Activated CD4-positive, alpha-beta memory T cell treated with anti-CD3 and anti-CD28 coated beads for 36 hours (primary cell): ENCODE measurements at regions not wholly inside any gene's neighbourhood (a gene's known extent, or its start where the extent isn't known, plus 50 kb on each side); places are given as distances from the start of the nearest gene placed in this dataset.

Source experiments
- CTCF ChIA-PET: fragments of 350-600 bp; sonication (Branson Sonifier 250); formaldehyde crosslinking; loops from one replicate; lab custom pipeline; 2021; ENCODE audit warnings: antibody characterized with exemption, inconsistent platforms; lab: Charles Lee
- POLR2A ChIA-PET: fragments of 350-600 bp; sonication (Branson Sonifier 250); formaldehyde crosslinking; loops from one replicate; lab custom pipeline; 2021; ENCODE audit warnings: antibody characterized with exemption; lab: Charles Lee
- DNase-seq: peaks from one replicate; pipeline ENCODE4 v3.0.0-alpha.2; 2020
- H3K27ac Mint-ChIP-seq: one replicate; pipeline ENCODE4 v1.8.0; 2021; ENCODE audit warnings: mixed read lengths
- H3K27me3 Mint-ChIP-seq: one replicate; pipeline ENCODE4 v1.8.0; 2021; ENCODE audit warnings: mixed read lengths
- H3K36me3 Mint-ChIP-seq: one replicate; pipeline ENCODE4 v1.8.0; 2021; ENCODE audit warnings: mixed read lengths
- H3K4me1 Mint-ChIP-seq: one replicate; pipeline ENCODE4 v1.8.0; 2021; ENCODE audit warnings: low read depth, mixed read lengths
- H3K4me3 Mint-ChIP-seq: one replicate; pipeline ENCODE4 v1.8.0; 2021; ENCODE audit warnings: mild to moderate bottlenecking, mixed read lengths
- H3K9me3 Mint-ChIP-seq: one replicate; pipeline ENCODE4 v1.8.0; 2021; ENCODE audit warnings: mixed read lengths
- intact Hi-C: fragments of 100-400 bp; cut with micrococcal nuclease; formaldehyde crosslinking; loops from one replicate; pipeline ENCODE4 v1.15.1; 2023

DNA sequence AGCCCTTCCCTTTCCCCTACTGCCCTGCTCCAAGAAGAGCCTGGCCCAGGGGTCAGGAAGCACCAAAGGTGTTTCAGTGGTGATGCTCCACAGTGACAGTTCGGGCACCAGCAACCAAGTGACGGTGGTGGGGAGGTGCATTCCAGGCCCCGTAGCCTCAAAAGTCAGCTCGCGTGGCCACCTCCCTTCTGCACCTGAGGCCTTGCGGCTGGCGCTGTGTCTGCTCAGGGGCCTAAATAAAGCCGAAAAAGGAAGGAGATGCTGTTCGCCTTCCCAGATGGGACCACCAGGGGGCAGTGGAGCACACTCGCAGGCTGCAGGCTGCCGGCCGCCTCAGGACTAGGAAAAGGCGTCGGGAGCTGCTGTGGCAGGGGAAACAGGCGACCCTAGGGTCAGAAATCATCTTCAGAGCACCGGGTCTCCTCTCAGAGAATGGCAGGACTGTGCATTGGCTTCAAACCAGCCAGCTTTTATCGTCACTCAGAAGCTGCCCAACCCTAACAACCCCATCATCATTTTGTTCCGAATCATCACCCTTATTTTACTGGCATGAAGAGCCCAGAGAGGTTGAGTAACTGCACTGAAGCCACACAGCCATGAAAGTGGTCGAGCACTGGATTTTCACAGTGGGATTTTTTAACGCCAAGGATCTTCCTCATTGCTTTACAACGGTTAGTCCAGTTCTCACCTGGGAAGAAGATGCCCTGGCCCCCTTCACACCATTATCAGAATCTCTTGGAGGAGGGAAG is 213.0 kb upstream of the CELF4 start:
- Mint-ChIP-seq H3K27me3 (peaks cover 2% of the 10 kb centered on the region), H3K4me1 (no peaks in the 10 kb centered on the region), H3K27ac (no peak overlapping the region), H3K4me3 (no peak overlapping the region), H3K36me3 (no peaks in the 10 kb centered on the region), H3K9me3 (no peaks in the 10 kb centered on the region)
- ChIA-PET POLR2A (no interaction called here), CTCF (interaction anchor here (1.3 kb wide), 1 partner anchor 18 kb away, joined by 3 read pairs; no protein-coding TSS in a partner anchor)
- intact Hi-C loops: no loop called here
- DNase-seq: peak; percentile 52

DNA sequence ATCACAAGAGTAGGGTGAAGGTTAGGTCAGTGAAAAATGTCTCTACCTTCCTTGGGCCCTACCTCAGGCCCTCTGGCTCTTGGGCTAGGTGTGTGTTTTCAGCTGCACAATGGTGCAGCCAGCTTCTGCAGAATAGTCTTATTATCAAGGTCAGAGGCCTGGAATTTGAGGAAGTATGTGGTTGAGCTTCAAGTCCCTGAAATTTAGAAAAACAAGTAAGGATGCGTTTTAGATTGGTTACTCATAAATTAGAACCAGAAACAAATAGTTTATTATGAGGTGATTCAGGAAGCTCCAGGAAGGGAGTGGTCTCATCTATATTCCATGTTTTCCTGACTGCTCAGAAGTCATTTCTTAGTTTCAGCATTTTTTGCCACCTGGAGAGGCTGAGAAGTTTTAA is 204.2 kb upstream of the CELF4 start:
- H3K4me3 Mint-ChIP-seq: no peak overlapping the region
- no peak for DNase-seq
- ChIA-PET CTCF (no interaction called here), POLR2A (no interaction called here)
- H3K9me3 Mint-ChIP-seq: no peaks in the 10 kb centered on the region
- H3K27ac Mint-ChIP-seq: no peak overlapping the region
- no peaks in the 10 kb centered on the region for H3K4me1 Mint-ChIP-seq
- intact Hi-C loops: no loop called here
- H3K36me3 Mint-ChIP-seq: no peaks in the 10 kb centered on the region
- H3K27me3 Mint-ChIP-seq: no peaks in the 10 kb centered on the region

DNA sequence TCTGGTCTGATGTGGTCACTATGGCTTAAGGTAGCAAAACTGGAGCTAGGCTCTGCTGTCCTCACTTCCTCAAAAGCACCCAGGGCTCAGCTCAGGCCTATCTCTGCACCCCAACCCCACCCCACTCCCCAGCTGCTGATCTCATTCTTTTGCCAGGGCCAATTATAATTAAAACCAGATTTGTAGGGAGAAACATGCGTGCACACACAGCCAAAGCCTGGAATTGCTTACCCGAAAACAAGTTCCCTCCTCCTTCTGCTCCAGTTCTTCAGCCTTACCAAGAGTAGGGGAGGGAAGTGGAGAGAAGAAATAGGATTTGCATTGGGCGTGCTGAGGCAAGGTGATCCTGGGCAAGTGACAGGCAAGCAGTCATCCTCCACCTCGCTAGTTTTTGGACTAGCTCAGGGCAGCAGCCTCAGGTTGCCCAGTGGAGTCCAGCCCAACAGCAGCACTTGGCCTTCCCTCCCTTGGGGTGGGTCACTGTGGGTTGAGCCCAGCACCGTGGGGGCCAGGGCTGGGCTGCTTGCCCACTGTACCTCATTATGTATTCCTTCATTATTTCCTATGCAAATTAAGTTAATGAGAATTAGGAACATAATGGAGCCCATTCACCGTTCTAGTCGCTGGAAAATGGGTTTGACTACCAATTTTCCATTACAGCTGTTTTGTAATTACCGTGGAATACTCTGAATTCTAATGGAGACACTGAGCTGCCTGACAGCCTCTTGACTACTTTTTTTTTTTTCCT is 199.1 kb upstream of the CELF4 start:
- Mint-ChIP-seq H3K27me3 (no peaks in the 10 kb centered on the region), H3K4me3 (no peak overlapping the region), H3K36me3 (no peaks in the 10 kb centered on the region), H3K4me1 (no peaks in the 10 kb centered on the region), H3K9me3 (peaks cover 2% of the 10 kb centered on the region), H3K27ac (no peak overlapping the region)
- POLR2A ChIA-PET: no interaction called here
- intact Hi-C loops: no loop called here
- no peak for DNase-seq
- CTCF ChIA-PET: no interaction called here

DNA sequence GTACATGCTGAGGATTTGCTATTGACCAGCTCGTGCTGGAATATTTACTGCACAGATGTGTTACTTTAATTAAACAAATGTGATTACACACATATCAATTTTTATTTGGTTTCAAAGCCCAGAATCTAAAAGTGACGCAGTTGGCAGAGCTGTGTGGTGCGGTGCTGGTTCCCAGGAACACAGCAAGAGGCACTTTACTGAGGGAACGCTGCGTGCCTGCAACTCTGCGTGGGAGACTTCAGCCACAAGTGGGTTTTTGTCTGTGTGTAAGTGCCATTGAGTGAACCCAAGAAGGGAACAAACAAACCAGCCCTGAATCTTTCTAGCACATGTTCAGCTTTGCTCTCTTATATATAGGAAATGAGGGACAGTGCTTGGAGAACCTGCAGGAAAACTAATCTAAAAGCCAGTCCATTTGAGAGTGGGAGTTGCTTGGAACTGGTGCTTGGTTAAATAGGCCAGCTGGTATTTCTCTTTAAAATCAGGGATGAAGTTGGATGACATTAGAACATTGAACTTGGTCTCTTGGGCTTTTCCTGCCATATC is 196.6 kb upstream of the CELF4 start:
- H3K4me3 Mint-ChIP-seq: no peak overlapping the region
- H3K27ac Mint-ChIP-seq: no peak overlapping the region
- ChIA-PET POLR2A (no interaction called here), CTCF (no interaction called here)
- peaks cover 2% of the 10 kb centered on the region for H3K9me3 Mint-ChIP-seq
- no peaks in the 10 kb centered on the region for H3K27me3 Mint-ChIP-seq
- no peaks in the 10 kb centered on the region for H3K4me1 Mint-ChIP-seq
- intact Hi-C loops: no loop called here
- DNase-seq: no peak
- H3K36me3 Mint-ChIP-seq: no peaks in the 10 kb centered on the region

- ChIA-PET CTCF (no interaction called here), POLR2A (no interaction called here)
- no peak for DNase-seq
- no peak overlapping the region for H3K4me3 Mint-ChIP-seq
- intact Hi-C loops: no loop called here
- no peak overlapping the region for H3K27ac Mint-ChIP-seq
- H3K9me3 Mint-ChIP-seq: no peaks in the 10 kb centered on the region
- no peaks in the 10 kb centered on the region for H3K27me3 Mint-ChIP-seq
- H3K36me3 Mint-ChIP-seq: no peaks in the 10 kb centered on the region
- H3K4me1 Mint-ChIP-seq: no peaks in the 10 kb centered on the region
These were observed 188.5 kb upstream of the CELF4 start for GRCh38 chr18:37754141-37754540.

DNA sequence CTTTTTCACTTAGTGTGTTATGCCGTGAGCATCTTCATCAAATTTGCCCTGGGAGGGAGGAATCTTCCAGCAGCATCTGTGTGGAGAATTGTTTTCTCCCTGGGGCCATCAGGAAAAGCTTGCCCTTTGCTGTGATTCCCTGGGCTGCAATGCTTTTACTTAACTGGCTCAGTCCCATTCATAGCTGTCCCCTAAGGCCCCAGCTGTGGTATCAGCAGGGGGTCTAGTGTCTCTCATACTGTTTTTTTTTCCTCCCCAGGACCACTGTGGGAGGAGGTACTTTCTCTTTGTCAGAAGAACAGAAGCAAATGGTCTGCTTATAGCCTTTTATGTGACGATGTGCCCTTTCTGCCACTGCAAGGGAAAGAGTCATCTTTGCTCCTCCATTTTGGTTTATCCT is 176.8 kb upstream of the CELF4 start:
- intact Hi-C loops: no loop called here
- H3K4me3 Mint-ChIP-seq: no peak overlapping the region
- CTCF ChIA-PET: no interaction called here
- no peak overlapping the region for H3K27ac Mint-ChIP-seq
- H3K27me3 Mint-ChIP-seq: no peaks in the 10 kb centered on the region
- H3K36me3 Mint-ChIP-seq: no peaks in the 10 kb centered on the region
- no peak for DNase-seq
- H3K4me1 Mint-ChIP-seq: no peaks in the 10 kb centered on the region
- H3K9me3 Mint-ChIP-seq: no peaks in the 10 kb centered on the region
- POLR2A ChIA-PET: no interaction called here

DNA sequence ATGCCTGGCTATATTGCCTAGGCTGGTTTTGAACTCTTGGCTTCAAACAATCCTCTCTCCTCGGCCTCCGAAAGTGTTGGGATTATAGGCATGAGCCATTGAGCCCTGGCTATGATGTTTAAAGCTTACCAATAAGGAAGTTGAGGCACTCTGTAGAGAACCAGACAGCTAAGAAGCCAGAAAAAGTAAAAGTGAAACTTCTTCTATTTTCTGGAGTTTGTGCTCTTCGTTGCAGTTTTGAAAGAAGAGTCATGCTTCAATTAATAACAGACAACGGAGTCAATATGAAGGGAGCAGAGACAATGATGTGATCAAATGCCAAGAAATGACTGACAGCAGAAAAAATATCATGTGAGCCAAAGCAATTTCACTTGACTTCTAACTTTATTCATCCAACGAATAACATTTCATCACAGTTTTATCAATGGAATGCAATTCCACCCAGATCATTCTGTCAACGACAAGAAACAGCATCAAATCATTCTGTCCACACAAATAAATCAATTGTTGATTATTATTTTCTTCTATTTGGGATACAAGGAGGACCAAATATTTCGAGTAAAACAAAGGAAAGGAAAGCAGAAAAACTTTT is 175.5 kb upstream of the CELF4 start:
- Mint-ChIP-seq H3K27ac (no peak overlapping the region), H3K27me3 (no peaks in the 10 kb centered on the region), H3K36me3 (no peaks in the 10 kb centered on the region), H3K4me1 (no peaks in the 10 kb centered on the region), H3K9me3 (no peaks in the 10 kb centered on the region), H3K4me3 (no peak overlapping the region)
- ChIA-PET CTCF (no interaction called here), POLR2A (no interaction called here)
- no peak for DNase-seq
- intact Hi-C loops: no loop called here

GRCh38 chr18:37734406-37734805 is 168.8 kb upstream of the CELF4 start:
- Mint-ChIP-seq H3K27me3 (no peaks in the 10 kb centered on the region), H3K27ac (no peak overlapping the region), H3K36me3 (no peaks in the 10 kb centered on the region), H3K9me3 (no peaks in the 10 kb centered on the region), H3K4me1 (no peaks in the 10 kb centered on the region), H3K4me3 (no peak overlapping the region)
- DNase-seq: no peak
- ChIA-PET POLR2A (no interaction called here), CTCF (no interaction called here)
- intact Hi-C loops: no loop called here

GRCh38 chr18:37729716-37730115 is 164.1 kb upstream of the CELF4 start:
- ChIA-PET POLR2A (no interaction called here), CTCF (no interaction called here)
- Mint-ChIP-seq H3K36me3 (no peaks in the 10 kb centered on the region), H3K9me3 (no peaks in the 10 kb centered on the region), H3K27me3 (no peaks in the 10 kb centered on the region), H3K27ac (no peak overlapping the region), H3K4me3 (no peak overlapping the region), H3K4me1 (no peaks in the 10 kb centered on the region)
- intact Hi-C loops: no loop called here
- DNase-seq: no peak

GRCh38 chr18:37724206-37724605 is 158.6 kb upstream of the CELF4 start:
- H3K36me3 Mint-ChIP-seq: no peaks in the 10 kb centered on the region
- no peak overlapping the region for H3K4me3 Mint-ChIP-seq
- no peak for DNase-seq
- intact Hi-C loops: no loop called here
- CTCF ChIA-PET: no interaction called here
- H3K4me1 Mint-ChIP-seq: no peaks in the 10 kb centered on the region
- no peak overlapping the region for H3K27ac Mint-ChIP-seq
- POLR2A ChIA-PET: no interaction called here
- H3K9me3 Mint-ChIP-seq: no peaks in the 10 kb centered on the region
- H3K27me3 Mint-ChIP-seq: no peaks in the 10 kb centered on the region

DNA sequence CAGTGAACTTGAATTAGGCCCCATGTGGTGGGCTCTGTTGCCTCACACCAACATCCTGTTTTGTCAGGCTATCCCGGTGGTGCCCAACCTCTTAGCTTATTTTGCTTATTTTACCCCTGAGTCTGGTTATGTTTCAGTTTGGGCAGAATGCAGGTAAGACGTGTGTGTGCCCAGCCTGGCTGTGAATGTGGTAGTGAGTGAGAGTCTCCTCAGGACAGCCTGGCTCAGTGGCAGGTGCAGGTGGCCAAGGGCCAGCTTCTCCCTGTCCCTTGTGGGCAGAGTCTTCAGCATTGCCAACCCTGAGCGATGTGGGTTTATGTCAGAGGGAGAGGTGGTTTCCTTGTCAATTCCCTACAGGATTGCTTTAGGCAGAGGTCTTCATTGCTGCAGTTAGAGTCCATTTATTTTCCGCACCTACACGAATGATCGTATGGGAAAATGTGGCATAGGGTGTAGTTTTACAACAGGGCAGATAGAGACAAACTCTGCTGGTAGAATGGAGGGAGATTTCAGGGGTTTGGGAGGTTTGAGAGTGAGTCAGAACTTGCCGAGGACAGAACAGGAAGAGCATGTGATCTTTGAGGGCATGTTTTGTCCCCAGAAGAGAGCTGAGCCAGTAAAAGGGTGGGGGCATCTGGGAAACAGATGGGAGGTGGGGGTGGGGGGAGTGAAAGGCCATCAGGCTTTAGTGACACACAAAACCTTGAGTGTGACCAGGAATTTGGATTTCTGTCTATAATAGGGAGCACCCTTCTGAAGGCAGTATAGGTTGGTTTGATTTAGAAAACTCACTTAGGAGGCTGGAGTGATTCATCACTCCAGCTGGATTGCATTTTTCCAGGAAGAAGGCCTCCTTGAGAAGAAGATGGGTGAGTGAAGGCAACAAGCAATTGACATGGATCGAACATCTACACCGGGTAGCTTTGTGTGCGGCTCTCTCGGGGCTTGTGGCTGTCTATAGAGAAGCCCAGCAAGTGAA is 156.2 kb upstream of the CELF4 start:
- Mint-ChIP-seq H3K9me3 (no peaks in the 10 kb centered on the region), H3K27me3 (no peaks in the 10 kb centered on the region), H3K4me1 (no peaks in the 10 kb centered on the region), H3K36me3 (no peaks in the 10 kb centered on the region), H3K4me3 (no peak overlapping the region), H3K27ac (no peak overlapping the region)
- no peak for DNase-seq
- CTCF ChIA-PET: no interaction called here
- intact Hi-C loops: no loop called here
- POLR2A ChIA-PET: no interaction called here

GRCh38 chr18:37720663-37721062 is 155.1 kb upstream of the CELF4 start:
- DNase-seq: no peak
- H3K4me1 Mint-ChIP-seq: no peaks in the 10 kb centered on the region
- H3K27me3 Mint-ChIP-seq: no peaks in the 10 kb centered on the region
- intact Hi-C loops: no loop called here
- no peaks in the 10 kb centered on the region for H3K9me3 Mint-ChIP-seq
- ChIA-PET CTCF (no interaction called here), POLR2A (no interaction called here)
- no peak overlapping the region for H3K4me3 Mint-ChIP-seq
- H3K36me3 Mint-ChIP-seq: no peaks in the 10 kb centered on the region
- H3K27ac Mint-ChIP-seq: no peak overlapping the region
